ENCODE measurements at regions not wholly inside any gene's neighbourhood (a gene's known extent, or its start where the extent isn't known, plus 50 kb on each side); places are given as distances from the start of the nearest gene placed in this dataset.
"Not testable (repeated sequence)": the region's sequence is repeated elsewhere in the genome, so short reads cannot be mapped to it uniquely, and the experiment has no call there.

GRCh38 chr3:182651461-182651860, 141.8 kb upstream of the ATP11B start:
- no peak for TF ChIP-seq CTCF (IDR thresholded peaks at IDR 0.05; ENCODE audit: control extremely low read depth, extremely low read depth)
- ATAC-seq (ENCODE audit: insufficient read depth, low FRiP score) (no peak), DNase-seq (no peak)
- Histone ChIP-seq H3K9ac (ENCODE audit: insufficient read depth in 1 of 2, low read length in 2 of 2) (no peak overlapping the region), H3K36me3 (ENCODE audit: control insufficient read depth in 4 of 4, insufficient read depth in 4 of 4, low read length in 4 of 4) (no peaks in the 10 kb centered on the region), H3K9me3 (ENCODE audit: control insufficient read depth in 4 of 4, insufficient read depth in 3 of 4, low read length in 3 of 4) (no peaks in the 10 kb centered on the region), H3K4me3 (no peak overlapping the region), H3K27me3 (ENCODE audit: control insufficient read depth in 3 of 3, insufficient read depth in 3 of 3, low read length in 2 of 3) (no peaks in the 10 kb centered on the region), H3K27ac (ENCODE audit: low read depth in 1 of 2, low read length in 1 of 2) (no peak overlapping the region), H3K4me1 (ENCODE audit: control insufficient read depth in 5 of 5, insufficient read depth in 5 of 5, low read length in 5 of 5) (no peaks in the 10 kb centered on the region)
- 90 to 92% methylated on average over 8 of the region's 8 CpGs for WGBS, 2 donors

- not testable (repeated sequence) for H3K36me3 ChIP-seq (ENCODE audit: control insufficient read depth in 4 of 4, insufficient read depth in 4 of 4, low read length in 4 of 4); H3K4me1 ChIP-seq (ENCODE audit: control insufficient read depth in 5 of 5, insufficient read depth in 5 of 5, low read length in 5 of 5); H3K4me3 ChIP-seq; H3K27me3 ChIP-seq (ENCODE audit: control insufficient read depth in 3 of 3, insufficient read depth in 3 of 3, low read length in 2 of 3); H3K9ac ChIP-seq (ENCODE audit: insufficient read depth in 1 of 2, low read length in 2 of 2); DNase-seq; H3K27ac ChIP-seq (ENCODE audit: low read depth in 1 of 2, low read length in 1 of 2); ATAC-seq (ENCODE audit: insufficient read depth, low FRiP score); H3K9me3 ChIP-seq (ENCODE audit: control insufficient read depth in 4 of 4, insufficient read depth in 3 of 4, low read length in 3 of 4)
- WGBS, 2 donors, result 91 to 94% methylated on average over 1 of the region's 1 CpG
These were observed 140.2 kb upstream of the ATP11B start for GRCh38 chr3:182653065-182653464.

- no peak for ATAC-seq (ENCODE audit: insufficient read depth, low FRiP score)
These were observed 124.8 kb upstream of the ATP11B start for GRCh38 chr3:182668541-182668940.

GRCh38 chr3:182668974-182669373, 124.3 kb upstream of the ATP11B start:
- no peak for ATAC-seq (ENCODE audit: insufficient read depth, low FRiP score)
- Histone ChIP-seq H3K9me3 (ENCODE audit: control insufficient read depth in 4 of 4, insufficient read depth in 3 of 4, low read length in 3 of 4) (no peaks in the 10 kb centered on the region), H3K4me3 (no peak overlapping the region), H3K4me1 (ENCODE audit: control insufficient read depth in 5 of 5, insufficient read depth in 5 of 5, low read length in 5 of 5) (no peaks in the 10 kb centered on the region), H3K9ac (ENCODE audit: insufficient read depth in 1 of 2, low read length in 2 of 2) (no peak overlapping the region), H3K27me3 (ENCODE audit: control insufficient read depth in 3 of 3, insufficient read depth in 3 of 3, low read length in 2 of 3) (peaks cover 0 to 2% (median 0%) of the 10 kb centered on the region in 3 donors), H3K36me3 (ENCODE audit: control insufficient read depth in 4 of 4, insufficient read depth in 4 of 4, low read length in 4 of 4) (no peaks in the 10 kb centered on the region), H3K27ac (ENCODE audit: low read depth in 1 of 2, low read length in 1 of 2) (no peak overlapping the region)
- no peak for TF ChIP-seq CTCF (IDR thresholded peaks at IDR 0.05; ENCODE audit: control extremely low read depth, extremely low read depth)
- no peak for DNase-seq

More at GRCh38 chr3:182668541-182668940, 124.8 kb upstream of the ATP11B start:
- Histone ChIP-seq H3K9me3 (ENCODE audit: control insufficient read depth in 4 of 4, insufficient read depth in 3 of 4, low read length in 3 of 4) (no peaks in the 10 kb centered on the region), H3K27me3 (ENCODE audit: control insufficient read depth in 3 of 3, insufficient read depth in 3 of 3, low read length in 2 of 3) (peaks cover 0 to under 1% (median 0%) of the 10 kb centered on the region in 3 donors), H3K4me3 (no peak overlapping the region), H3K9ac (ENCODE audit: insufficient read depth in 1 of 2, low read length in 2 of 2) (no peak overlapping the region), H3K36me3 (ENCODE audit: control insufficient read depth in 4 of 4, insufficient read depth in 4 of 4, low read length in 4 of 4) (no peaks in the 10 kb centered on the region), H3K4me1 (ENCODE audit: control insufficient read depth in 5 of 5, insufficient read depth in 5 of 5, low read length in 5 of 5) (no peaks in the 10 kb centered on the region), H3K27ac (ENCODE audit: low read depth in 1 of 2, low read length in 1 of 2) (no peak overlapping the region)
- no peak for TF ChIP-seq CTCF (IDR thresholded peaks at IDR 0.05; ENCODE audit: control extremely low read depth, extremely low read depth)
- DNase-seq, result no peak
- 87 to 89% methylated on average over 3 of the region's 3 CpGs for WGBS, 2 donors
